Stomach (tissue), 8 donors: ENCODE measurements at regions not wholly inside any gene's neighbourhood (a gene's known extent, or its start where the extent isn't known, plus 50 kb on each side); places are given as distances from the start of the nearest gene placed in this dataset.

Source experiments
- DNase-seq, 2 donors: peaks; one replicate each; pipeline versions ENCODE4 v3.0.0 to v3.0.0-alpha.2; 2013 to 2019
- H3K27ac ChIP-seq, 5 donors: fragments of 200-600 bp in 4 of 5; sonication (generic) in 4 of 5; one replicate each; pipeline ENCODE4 v1.5.1; 2013 to 2019; ENCODE audit warnings: mild to moderate bottlenecking in 1 of 5, moderate library complexity in 1 of 5
- H3K27me3 ChIP-seq, 3 donors: fragments of 200-600 bp; sonication (generic); one replicate each; pipeline ENCODE4 v1.5.1; 2017 to 2019; ENCODE audit warnings: mixed run types in 1 of 3
- H3K36me3 ChIP-seq, 4 donors: fragments of 200-600 bp; sonication (generic); 1 replicate in 3 of 4; 2 replicates in 1 of 4; pipeline ENCODE4 v1.5.1; 2016 to 2019
- H3K4me1 ChIP-seq, 4 donors: fragments of 200-600 bp; sonication (generic); one replicate each; pipeline ENCODE4 v1.5.1; 2016 to 2019
- H3K4me3 ChIP-seq, 4 donors: fragments of 200-600 bp; sonication (generic) in 3 of 4; one replicate each; pipeline ENCODE4 v1.5.1; 2016 to 2019; ENCODE audit warnings: mild to moderate bottlenecking in 1 of 4
- H3K9me3 ChIP-seq, 4 donors: fragments of 200-600 bp; sonication (generic); one replicate each; pipeline ENCODE4 v1.5.1; 2016 to 2019
- CTCF ChIP-seq, 7 experiments: fragments of 450-650 bp in 4 of 7; fragments of 200-600 bp in 3 of 7; sonication (generic) in 3 of 7; IDR thresholded peaks; one replicate each; pipeline ENCODE4 v1.5.1; 2016 to 2019; ENCODE audit warnings: antibody characterized with exemption in 7 of 7, control low read depth in 2 of 7, mild to moderate bottlenecking in 1 of 7
- EP300 ChIP-seq: sonication (generic); formaldehyde crosslinking; IDR thresholded peaks from one replicate; pipeline ENCODE4 v1.6.1; 2017; ENCODE audit warnings: antibody characterized with exemption
- POLR2A ChIP-seq, 4 donors: fragments of 450-650 bp; IDR thresholded peaks; one replicate each; pipeline ENCODE4 v1.6.1; 2016; ENCODE audit warnings: antibody characterized with exemption in 4 of 4, control low read depth in 2 of 4, mild to moderate bottlenecking in 1 of 4, moderate library complexity in 1 of 4
- POLR2AphosphoS5 ChIP-seq, 3 donors: sonication (generic); formaldehyde crosslinking; IDR thresholded peaks; one replicate each; pipeline ENCODE4 v1.6.1; 2016; ENCODE audit warnings: antibody characterized with exemption in 3 of 3
- WGBS, 5 donors: extraction: QIAGEN DNeasy Blood & Tissue Kit in 3 of 5; methylation state at CpG; one replicate each; pipeline versions ENCODE4 v1.1.5 to v1.1.7; 2013 to 2018; 5-methylcytosine and 5-hydroxymethylcytosine counted together
- intact Hi-C: fragments of 100-400 bp; cut with DNase I; formaldehyde crosslinking; loops from one replicate; pipeline ENCODE4 v1.15.1; 2023; ENCODE audit warnings: low total_unique reads
- donor health status: healthy with polysubstance abuse.
- donor health status: Bipolar disorder and iron deficiency.
- donor health status: healthy.

- TF ChIP-seq EP300: no peak
- TF ChIP-seq POLR2A (IDR thresholded peaks at IDR 0.05): no peak
- no peak for TF ChIP-seq CTCF (IDR thresholded peaks at IDR 0.05)
- TF ChIP-seq POLR2AphosphoS5 (IDR thresholded peaks at IDR 0.05): no peak
- no peaks in the 10 kb centered on the region for H3K27me3 ChIP-seq
- intact Hi-C loops: no loop called here
- H3K9me3 ChIP-seq: no peaks in the 10 kb centered on the region
- H3K4me1 ChIP-seq: no peaks in the 10 kb centered on the region
- DNase-seq: no peak
- 74 to 88% (median 80%) methylated on average over 2 of the region's 2 CpGs for WGBS, 5 donors
- H3K4me3 ChIP-seq: no peak overlapping the region
- H3K27ac ChIP-seq: no peak overlapping the region
- H3K36me3 ChIP-seq: no peaks in the 10 kb centered on the region
These were observed 73.9 kb upstream of the NRXN1 start for GRCh38 chr2:51105811-51106210.

DNA sequence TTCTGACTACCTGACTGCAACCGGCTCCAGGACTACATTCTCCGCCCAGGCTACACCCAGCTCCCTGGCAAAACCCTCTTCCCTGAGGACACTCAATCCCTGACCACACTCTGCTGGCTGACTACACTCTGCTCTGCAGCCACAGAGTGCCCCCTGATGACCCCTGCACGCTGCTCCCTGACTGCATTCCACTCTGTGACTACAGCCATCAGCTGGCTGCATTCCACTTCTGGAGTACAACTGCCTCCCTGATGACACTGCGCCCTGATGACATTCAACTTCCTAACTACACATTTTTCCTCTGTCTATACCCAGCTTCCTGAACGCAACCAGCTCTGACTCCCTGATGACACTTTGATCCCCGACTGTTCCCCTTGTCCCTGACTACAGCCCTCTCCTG, 71.3 kb upstream of the NRXN1 start:
- Histone ChIP-seq H3K4me1 (no peaks in the 10 kb centered on the region), H3K27ac (no peak overlapping the region), H3K4me3 (no peak overlapping the region), H3K27me3 (no peaks in the 10 kb centered on the region), H3K36me3 (no peaks in the 10 kb centered on the region), H3K9me3 (no peaks in the 10 kb centered on the region)
- WGBS, 5 donors: 32 to 43% (median 37%) methylated on average over 6 of the region's 6 CpGs
- DNase-seq: peak in 1 of 2 donors; percentile 61
- intact Hi-C loops: no loop called here
- TF ChIP-seq POLR2A (IDR thresholded peaks at IDR 0.05): no peak
- TF ChIP-seq POLR2AphosphoS5 (IDR thresholded peaks at IDR 0.05): no peak
- no peak for TF ChIP-seq CTCF (IDR thresholded peaks at IDR 0.05)

DNA sequence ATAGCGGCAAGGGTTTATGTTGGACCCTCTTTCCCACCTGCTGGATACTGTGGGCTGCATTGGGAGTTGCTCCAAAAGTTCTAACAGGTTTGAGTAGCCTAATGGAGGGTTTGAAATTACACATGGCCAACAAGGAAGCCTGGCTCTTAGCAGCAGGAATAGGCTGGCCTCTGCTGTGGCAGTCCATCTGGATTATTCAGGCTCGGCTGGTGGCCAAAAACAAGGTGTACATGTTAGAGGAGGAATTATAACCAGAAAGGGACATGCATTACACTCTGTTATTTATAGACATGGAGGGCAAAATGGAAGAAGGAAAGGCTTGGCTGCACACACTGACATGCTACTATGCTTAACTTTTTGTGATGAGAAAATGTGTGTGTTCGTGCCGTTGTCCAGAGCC, 61.1 kb upstream of the NRXN1 start:
- no peak overlapping the region for H3K27ac ChIP-seq
- H3K9me3 ChIP-seq: no peaks in the 10 kb centered on the region
- H3K36me3 ChIP-seq: no peaks in the 10 kb centered on the region
- no peaks in the 10 kb centered on the region for H3K27me3 ChIP-seq
- no peak for TF ChIP-seq EP300
- no peak for TF ChIP-seq CTCF (IDR thresholded peaks at IDR 0.05)
- no peak overlapping the region for H3K4me3 ChIP-seq
- H3K4me1 ChIP-seq: no peaks in the 10 kb centered on the region
- 68 to 87% (median 86%) methylated on average over 4 of the region's 4 CpGs for WGBS, 5 donors
- intact Hi-C loops: no loop called here
- no peak for DNase-seq

DNA sequence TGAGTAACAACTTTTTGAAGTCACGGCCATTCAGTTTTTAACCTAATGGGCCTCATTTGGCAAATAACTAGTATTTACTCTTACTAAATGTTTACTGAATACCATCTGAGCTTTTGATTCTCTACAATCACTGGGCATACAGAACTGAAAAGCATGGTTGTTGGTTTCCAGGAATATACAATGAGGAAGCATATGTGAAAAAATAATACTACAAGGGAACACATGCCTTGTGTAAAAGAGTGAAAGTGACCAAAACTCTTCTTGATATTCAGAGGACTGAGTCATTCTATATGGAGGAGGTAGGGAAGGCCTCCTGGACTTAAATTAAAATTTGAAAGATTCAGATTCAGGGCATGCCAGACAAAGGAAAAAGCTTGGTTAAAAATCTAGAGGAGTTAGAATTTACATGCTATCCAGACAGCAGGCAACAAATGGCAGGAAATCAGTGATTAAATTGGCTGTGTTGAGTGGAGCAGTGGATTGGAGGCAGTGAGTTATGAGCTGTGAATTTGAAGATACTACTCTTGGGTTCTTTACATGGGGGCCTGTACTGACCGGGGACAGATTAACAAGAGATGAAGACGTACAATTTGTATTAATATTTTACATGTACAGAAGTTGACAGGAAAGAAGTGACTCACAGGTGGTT, 53.6 kb upstream of the NRXN1 start:
- no peak overlapping the region for H3K4me3 ChIP-seq
- TF ChIP-seq POLR2A (IDR thresholded peaks at IDR 0.05) (no peak), EP300 (no peak), CTCF (IDR thresholded peaks at IDR 0.05) (no peak), POLR2AphosphoS5 (IDR thresholded peaks at IDR 0.05) (no peak)
- no peaks in the 10 kb centered on the region for H3K4me1 ChIP-seq
- H3K27me3 ChIP-seq: no peaks in the 10 kb centered on the region
- WGBS, 5 donors: 51 to 72% (median 58%) methylated on average over 3 of the region's 3 CpGs
- H3K27ac ChIP-seq: no peak overlapping the region
- intact Hi-C loops: no loop called here
- peaks cover 0 to under 1% (median 0%) of the 10 kb centered on the region in 4 donors for H3K9me3 ChIP-seq
- H3K36me3 ChIP-seq: no peaks in the 10 kb centered on the region
- DNase-seq: peak in 1 of 2 donors; percentile 6
